IPS-20b (cell line): ENCODE measurements at regions not wholly inside any gene's neighbourhood (a gene's known extent, or its start where the extent isn't known, plus 50 kb on each side); places are given as distances from the start of the nearest gene placed in this dataset.
"Not testable (repeated sequence)": the region's sequence is repeated elsewhere in the genome, so short reads cannot be mapped to it uniquely, and the experiment has no call there.

ENCODE experiments used
- H3K27ac ChIP-seq: one replicate; pipeline ENCODE4 v1.5.1; 2013; ENCODE audit warnings: low read length
- H3K27me3 ChIP-seq: 2 replicates; pipeline ENCODE4 v1.6.1; 2013; ENCODE audit warnings: mild to moderate bottlenecking, low read length, inconsistent platforms; ENCODE audit not compliant: insufficient read depth
- H3K36me3 ChIP-seq: 2 replicates; pipeline ENCODE4 v1.6.1; 2013; ENCODE audit warnings: low read depth, mild to moderate bottlenecking, inconsistent platforms, low read length, moderate library complexity; ENCODE audit not compliant: insufficient read depth
- H3K4me1 ChIP-seq: 2 replicates; pipeline ENCODE4 v1.6.1; 2013; ENCODE audit warnings: mild to moderate bottlenecking, control low read depth, inconsistent platforms, low read length, moderate library complexity; ENCODE audit not compliant: insufficient read depth
- H3K4me3 ChIP-seq: 2 replicates; pipeline ENCODE4 v1.5.1; 2013; ENCODE audit warnings: mild to moderate bottlenecking, low read length, inconsistent platforms
- H3K9ac ChIP-seq: 2 replicates; pipeline ENCODE4 v1.6.1; 2013; ENCODE audit warnings: low read depth, mild to moderate bottlenecking, inconsistent platforms, low read length, moderate library complexity
- H3K9me3 ChIP-seq: 2 replicates; pipeline ENCODE4 v1.6.1; 2013; ENCODE audit warnings: mild to moderate bottlenecking, low read depth, low read length, inconsistent platforms; ENCODE audit not compliant: insufficient read depth

GRCh38 chr6:111925296-111925695, 52.0 kb upstream of the FYN start:
- H3K9me3 ChIP-seq, result no peaks in the 10 kb centered on the region
- H3K36me3 ChIP-seq, result no peaks in the 10 kb centered on the region
- H3K9ac ChIP-seq, result no peak overlapping the region
- peaks cover 43% of the 10 kb centered on the region for H3K4me1 ChIP-seq
- H3K4me3 ChIP-seq, result no peak overlapping the region
- no peak overlapping the region for H3K27ac ChIP-seq
- no peaks in the 10 kb centered on the region; the same call in 1 of the 2 replicates for H3K27me3 ChIP-seq

- no peaks in the 10 kb centered on the region for H3K36me3 ChIP-seq
- no peaks in the 10 kb centered on the region for H3K27me3 ChIP-seq
- no peaks in the 10 kb centered on the region for H3K9me3 ChIP-seq
- peaks cover 31% of the 10 kb centered on the region for H3K4me1 ChIP-seq
- no peak overlapping the region for H3K27ac ChIP-seq
- H3K9ac ChIP-seq, result no peak overlapping the region
- H3K4me3 ChIP-seq, result no peak overlapping the region
Observed at GRCh38 chr6:111926731-111927302, 53.6 kb upstream of the FYN start.

GRCh38 chr6:111927321-111927720, 54.1 kb upstream of the FYN start:
- H3K36me3 ChIP-seq, result no peaks in the 10 kb centered on the region
- no peaks in the 10 kb centered on the region for H3K27me3 ChIP-seq
- no peak overlapping the region for H3K4me3 ChIP-seq
- no peaks in the 10 kb centered on the region for H3K9me3 ChIP-seq
- peaks cover 26% of the 10 kb centered on the region for H3K4me1 ChIP-seq
- H3K27ac ChIP-seq, result no peak overlapping the region
- H3K9ac ChIP-seq, result no peak overlapping the region

- no peak overlapping the region for H3K4me3 ChIP-seq
- no peak overlapping the region for H3K9ac ChIP-seq
- peaks cover 18% of the 10 kb centered on the region for H3K4me1 ChIP-seq
- H3K27me3 ChIP-seq, result no peaks in the 10 kb centered on the region
- H3K9me3 ChIP-seq, result no peaks in the 10 kb centered on the region
- no peak overlapping the region for H3K27ac ChIP-seq
- H3K36me3 ChIP-seq, result no peaks in the 10 kb centered on the region
Observed at GRCh38 chr6:111928139-111928538, 54.9 kb upstream of the FYN start.

GRCh38 chr6:111934611-111935010, 61.4 kb upstream of the FYN start:
- H3K27me3 ChIP-seq, H3K27ac ChIP-seq, H3K9ac ChIP-seq, H3K9me3 ChIP-seq, H3K4me1 ChIP-seq, H3K36me3 ChIP-seq, H3K4me3 ChIP-seq: not testable (repeated sequence)

- no peaks in the 10 kb centered on the region for H3K36me3 ChIP-seq
- peaks cover under 1% of the 10 kb centered on the region for H3K9me3 ChIP-seq
- H3K27ac ChIP-seq, result no peak overlapping the region
Observed at GRCh38 chr6:111936718-111937117, 63.5 kb upstream of the FYN start.

GRCh38 chr6:111938710-111939109, 65.5 kb upstream of the FYN start:
- Histone ChIP-seq H3K27me3 (no peaks in the 10 kb centered on the region), H3K4me1 (peaks cover 3% of the 10 kb centered on the region; the same call in 1 of the 2 replicates), H3K4me3 (no peak overlapping the region), H3K36me3 (no peaks in the 10 kb centered on the region), H3K9me3 (peaks cover 7% of the 10 kb centered on the region), H3K27ac (no peak overlapping the region), H3K9ac (no peak overlapping the region)

More at GRCh38 chr6:111936718-111937117, 63.5 kb upstream of the FYN start:
- H3K4me3 ChIP-seq, result no peak overlapping the region
- H3K4me1 ChIP-seq, result peaks cover 3% of the 10 kb centered on the region; the same call in 1 of the 2 replicates
- H3K27me3 ChIP-seq, result no peaks in the 10 kb centered on the region
- no peak overlapping the region; the same call in 1 of the 2 replicates for H3K9ac ChIP-seq

- H3K4me1 ChIP-seq, result no peaks in the 10 kb centered on the region
- no peaks in the 10 kb centered on the region for H3K27me3 ChIP-seq
- H3K36me3 ChIP-seq, result no peaks in the 10 kb centered on the region
- no peak overlapping the region for H3K4me3 ChIP-seq
- H3K9me3 ChIP-seq, result peaks cover 7% of the 10 kb centered on the region
- H3K27ac ChIP-seq, result no peak overlapping the region
- H3K9ac ChIP-seq, result no peak overlapping the region
Observed at GRCh38 chr6:111939902-111940301, 66.7 kb upstream of the FYN start.

GRCh38 chr6:111940801-111941200, 67.5 kb upstream of the FYN start:
- H3K36me3 ChIP-seq, result no peaks in the 10 kb centered on the region
- H3K27me3 ChIP-seq, result no peaks in the 10 kb centered on the region
- H3K4me3 ChIP-seq, result no peak overlapping the region
- H3K4me1 ChIP-seq, result no peaks in the 10 kb centered on the region
- H3K9me3 ChIP-seq, result peaks cover 7% of the 10 kb centered on the region; the same call in 1 of the 2 replicates
- H3K27ac ChIP-seq, result no peak overlapping the region
- no peak overlapping the region for H3K9ac ChIP-seq

GRCh38 chr6:111941686-111942330, 68.6 kb upstream of the FYN start:
- Histone ChIP-seq H3K27me3 (no peaks in the 10 kb centered on the region), H3K9me3 (peaks cover 7% of the 10 kb centered on the region; the same call in 1 of the 2 replicates), H3K4me1 (no peaks in the 10 kb centered on the region), H3K4me3 (no peak overlapping the region), H3K27ac (no peak overlapping the region), H3K9ac (no peak overlapping the region), H3K36me3 (no peaks in the 10 kb centered on the region)

GRCh38 chr6:111942561-111942960, 69.3 kb upstream of the FYN start:
- Histone ChIP-seq H3K9ac (no peak overlapping the region), H3K9me3 (peaks cover 7% of the 10 kb centered on the region; the same call in 1 of the 2 replicates), H3K36me3 (no peaks in the 10 kb centered on the region), H3K27ac (no peak overlapping the region), H3K4me1 (no peaks in the 10 kb centered on the region), H3K4me3 (no peak overlapping the region), H3K27me3 (no peaks in the 10 kb centered on the region)

- no peaks in the 10 kb centered on the region for H3K36me3 ChIP-seq
- H3K27me3 ChIP-seq, result no peaks in the 10 kb centered on the region
- no peak overlapping the region for H3K27ac ChIP-seq
- no peaks in the 10 kb centered on the region for H3K4me1 ChIP-seq
- peaks cover 7% of the 10 kb centered on the region; the same call in 1 of the 2 replicates for H3K9me3 ChIP-seq
- no peak overlapping the region for H3K9ac ChIP-seq
- H3K4me3 ChIP-seq, result no peak overlapping the region
Observed at GRCh38 chr6:111943266-111943665, 70.0 kb upstream of the FYN start.
